ENCODE measurements at regions not wholly inside any gene's neighbourhood (a gene's known extent, or its start where the extent isn't known, plus 50 kb on each side); places are given as distances from the start of the nearest gene placed in this dataset.

- Histone ChIP-seq H3K27ac (replicated peaks) (peak overlapping the region; percentile 19; the same call in 1 of the 2 replicates), H3K4me3 (replicated peaks; ENCODE audit: insufficient read depth, low read length) (no peak overlapping the region), H3K27me3 (ENCODE audit: insufficient read depth, poor library complexity, severe bottlenecking) (no peaks in the 10 kb centered on the region)
- TF ChIP-seq, protein P1, sequence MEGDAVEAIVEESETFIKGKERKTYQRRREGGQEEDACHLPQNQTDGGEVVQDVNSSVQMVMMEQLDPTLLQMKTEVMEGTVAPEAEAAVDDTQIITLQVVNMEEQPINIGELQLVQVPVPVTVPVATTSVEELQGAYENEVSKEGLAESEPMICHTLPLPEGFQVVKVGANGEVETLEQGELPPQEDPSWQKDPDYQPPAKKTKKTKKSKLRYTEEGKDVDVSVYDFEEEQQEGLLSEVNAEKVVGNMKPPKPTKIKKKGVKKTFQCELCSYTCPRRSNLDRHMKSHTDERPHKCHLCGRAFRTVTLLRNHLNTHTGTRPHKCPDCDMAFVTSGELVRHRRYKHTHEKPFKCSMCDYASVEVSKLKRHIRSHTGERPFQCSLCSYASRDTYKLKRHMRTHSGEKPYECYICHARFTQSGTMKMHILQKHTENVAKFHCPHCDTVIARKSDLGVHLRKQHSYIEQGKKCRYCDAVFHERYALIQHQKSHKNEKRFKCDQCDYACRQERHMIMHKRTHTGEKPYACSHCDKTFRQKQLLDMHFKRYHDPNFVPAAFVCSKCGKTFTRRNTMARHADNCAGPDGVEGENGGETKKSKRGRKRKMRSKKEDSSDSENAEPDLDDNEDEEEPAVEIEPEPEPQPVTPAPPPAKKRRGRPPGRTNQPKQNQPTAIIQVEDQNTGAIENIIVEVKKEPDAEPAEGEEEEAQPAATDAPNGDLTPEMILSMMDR (IDR thresholded peaks at IDR 0.05; ENCODE audit: insufficient read depth, low read length) = no peak
- TF ChIP-seq, protein P2, sequence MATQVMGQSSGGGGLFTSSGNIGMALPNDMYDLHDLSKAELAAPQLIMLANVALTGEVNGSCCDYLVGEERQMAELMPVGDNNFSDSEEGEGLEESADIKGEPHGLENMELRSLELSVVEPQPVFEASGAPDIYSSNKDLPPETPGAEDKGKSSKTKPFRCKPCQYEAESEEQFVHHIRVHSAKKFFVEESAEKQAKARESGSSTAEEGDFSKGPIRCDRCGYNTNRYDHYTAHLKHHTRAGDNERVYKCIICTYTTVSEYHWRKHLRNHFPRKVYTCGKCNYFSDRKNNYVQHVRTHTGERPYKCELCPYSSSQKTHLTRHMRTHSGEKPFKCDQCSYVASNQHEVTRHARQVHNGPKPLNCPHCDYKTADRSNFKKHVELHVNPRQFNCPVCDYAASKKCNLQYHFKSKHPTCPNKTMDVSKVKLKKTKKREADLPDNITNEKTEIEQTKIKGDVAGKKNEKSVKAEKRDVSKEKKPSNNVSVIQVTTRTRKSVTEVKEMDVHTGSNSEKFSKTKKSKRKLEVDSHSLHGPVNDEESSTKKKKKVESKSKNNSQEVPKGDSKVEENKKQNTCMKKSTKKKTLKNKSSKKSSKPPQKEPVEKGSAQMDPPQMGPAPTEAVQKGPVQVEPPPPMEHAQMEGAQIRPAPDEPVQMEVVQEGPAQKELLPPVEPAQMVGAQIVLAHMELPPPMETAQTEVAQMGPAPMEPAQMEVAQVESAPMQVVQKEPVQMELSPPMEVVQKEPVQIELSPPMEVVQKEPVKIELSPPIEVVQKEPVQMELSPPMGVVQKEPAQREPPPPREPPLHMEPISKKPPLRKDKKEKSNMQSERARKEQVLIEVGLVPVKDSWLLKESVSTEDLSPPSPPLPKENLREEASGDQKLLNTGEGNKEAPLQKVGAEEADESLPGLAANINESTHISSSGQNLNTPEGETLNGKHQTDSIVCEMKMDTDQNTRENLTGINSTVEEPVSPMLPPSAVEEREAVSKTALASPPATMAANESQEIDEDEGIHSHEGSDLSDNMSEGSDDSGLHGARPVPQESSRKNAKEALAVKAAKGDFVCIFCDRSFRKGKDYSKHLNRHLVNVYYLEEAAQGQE (IDR thresholded peaks at IDR 0.05; ENCODE audit: insufficient replicate concordance, low read depth) = no peak
- TF ChIP-seq SPI1 (IDR thresholded peaks at IDR 0.05; ENCODE audit: borderline replicate concordance, low read depth) (no peak), POLR2AphosphoS5 (IDR thresholded peaks at IDR 0.05; ENCODE audit: low read depth) (no peak), GABPA (IDR thresholded peaks at IDR 0.05; ENCODE audit: low read depth) (no peak)
- DNase-seq (ENCODE audit: low read depth in 1 of 2, low spot score in 1 of 2) = no peak
These were observed 1246.2 kb downstream of the SLITRK1 start for GRCh38 chr13:82636119-82636518.

GRCh38 chr13:82634946-82635345 is 1247.3 kb downstream of the SLITRK1 start:
- Histone ChIP-seq H3K27me3 (ENCODE audit: insufficient read depth, poor library complexity, severe bottlenecking) (no peaks in the 10 kb centered on the region), H3K27ac (replicated peaks) (no peak overlapping the region), H3K4me3 (replicated peaks; ENCODE audit: insufficient read depth, low read length) (no peak overlapping the region)
- no peak for DNase-seq (ENCODE audit: low read depth in 1 of 2, low spot score in 1 of 2)
- TF ChIP-seq, protein P1 (IDR thresholded peaks at IDR 0.05; ENCODE audit: insufficient read depth, low read length) = no peak
- TF ChIP-seq GABPA (IDR thresholded peaks at IDR 0.05; ENCODE audit: low read depth) (no peak), SPI1 (IDR thresholded peaks at IDR 0.05; ENCODE audit: borderline replicate concordance, low read depth) (no peak)
- TF ChIP-seq, protein P2 (IDR thresholded peaks at IDR 0.05; ENCODE audit: insufficient replicate concordance, low read depth) = no peak

- no peaks in the 10 kb centered on the region for H3K27me3 ChIP-seq (ENCODE audit: insufficient read depth, poor library complexity, severe bottlenecking)
- H3K4me3 ChIP-seq (replicated peaks; ENCODE audit: insufficient read depth, low read length) = no peak overlapping the region
- no peak overlapping the region for H3K27ac ChIP-seq (replicated peaks)
- DNase-seq (ENCODE audit: low read depth in 1 of 2, low spot score in 1 of 2) = no peak
- TF ChIP-seq, protein P2 (IDR thresholded peaks at IDR 0.05; ENCODE audit: insufficient replicate concordance, low read depth) = no peak
- TF ChIP-seq POLR2AphosphoS5 (IDR thresholded peaks at IDR 0.05; ENCODE audit: low read depth) = no peak
- TF ChIP-seq, protein P1 (IDR thresholded peaks at IDR 0.05; ENCODE audit: insufficient read depth, low read length) = no peak
- no peak for TF ChIP-seq GABPA (IDR thresholded peaks at IDR 0.05; ENCODE audit: low read depth)
- TF ChIP-seq SPI1 (IDR thresholded peaks at IDR 0.05; ENCODE audit: borderline replicate concordance, low read depth) = no peak
These were observed 1255.1 kb downstream of the SLITRK1 start for GRCh38 chr13:82627183-82627582.

Data from HL-60 (cell line).